ENCODE measurements at regions not wholly inside any gene's neighbourhood (a gene's known extent, or its start where the extent isn't known, plus 50 kb on each side); places are given as distances from the start of the nearest gene placed in this dataset.

GRCh38 chr13:85367887-85368286 lies 431.3 kb downstream of the SLITRK6 start:
- no peak for TF ChIP-seq EZH2phosphoT487 (IDR thresholded peaks at IDR 0.05; ENCODE audit: insufficient read depth, low read depth)
- no peak for TF ChIP-seq EZH2 (IDR thresholded peaks at IDR 0.05; ENCODE audit: insufficient read depth, poor library complexity, severe bottlenecking)
